ENCODE measurements at regions not wholly inside any gene's neighbourhood (a gene's known extent, or its start where the extent isn't known, plus 50 kb on each side); places are given as distances from the start of the nearest gene placed in this dataset.
A peak's percentile ranks its signal among the peaks of the same experiment; 100 is the strongest.

GRCh38 chr3:180804916-180805315 is 107.6 kb upstream of the FXR1 start:
- no peak for DNase-seq
- peak overlapping the region; percentile 4 for H3K4me3 ChIP-seq
- H3K27ac ChIP-seq: peak overlapping the region; percentile 14

GRCh38 chr3:180808823-180809575 is 103.5 kb upstream of the FXR1 start:
- DNase-seq (no peak), ATAC-seq (peak in 3 of 4 donors; percentile 81 to 89 (median 85))
- peaks cover 28% of the 10 kb centered on the region for H3K4me1 ChIP-seq
- no peaks in the 10 kb centered on the region for H3K9me3 ChIP-seq
- 8 to 15% (median 11%) methylated on average over 1 of the region's 1 CpG for WGBS, 3 donors
- H3K27ac ChIP-seq: peak overlapping the region; percentile 62
- intact Hi-C loops (cut with DNase I): loop anchor here in 1 of 2 donors (5.0 kb wide), 2 partner anchors 58 to 103 kb away; partner anchors contain the start of gene FXR1
- no peaks in the 10 kb centered on the region for H3K27me3 ChIP-seq (ENCODE audit: insufficient read depth in 3 of 3, low read length in 2 of 3)
- no peak overlapping the region for H3K4me3 ChIP-seq
- TF ChIP-seq CTCF (IDR thresholded peaks at IDR 0.05): no peak
- no peaks in the 10 kb centered on the region for H3K36me3 ChIP-seq (ENCODE audit: insufficient read depth in 1 of 2, low read depth in 1 of 2)

More at GRCh38 chr3:180804916-180805315, 107.6 kb upstream of the FXR1 start:
- H3K27me3 ChIP-seq (ENCODE audit: insufficient read depth in 3 of 3, low read length in 2 of 3): no peaks in the 10 kb centered on the region
- peak; percentile 38 to 79 (median 76) for ATAC-seq
- no peaks in the 10 kb centered on the region for H3K36me3 ChIP-seq (ENCODE audit: insufficient read depth in 1 of 2, low read depth in 1 of 2)
- peak; percentile 48 for TF ChIP-seq CTCF (IDR thresholded peaks at IDR 0.05)
- H3K4me1 ChIP-seq: peaks cover 31% of the 10 kb centered on the region
- H3K9me3 ChIP-seq: no peaks in the 10 kb centered on the region
- WGBS, 3 donors: 9 to 11% (median 10%) methylated on average over 6 of the region's 6 CpGs
- intact Hi-C loops (cut with DNase I): loop anchor here (5.0 kb wide), 4 partner anchors 62 to 372 kb away; partner anchors contain the start of genes DNAJC19 (in 1 of the 2) and FXR1 (in 1 of the 2)

GRCh38 chr3:180820400-180820799 is 92.1 kb upstream of the FXR1 start:
- Histone ChIP-seq H3K9me3 (no peaks in the 10 kb centered on the region), H3K27ac (no peak overlapping the region), H3K4me1 (no peaks in the 10 kb centered on the region), H3K36me3 (ENCODE audit: insufficient read depth in 1 of 2, low read depth in 1 of 2) (no peaks in the 10 kb centered on the region), H3K4me3 (no peak overlapping the region), H3K27me3 (ENCODE audit: insufficient read depth in 3 of 3, low read length in 2 of 3) (no peaks in the 10 kb centered on the region)
- no peak for DNase-seq
- ATAC-seq: no peak
- intact Hi-C loops (cut with DNase I): no loop called here
- 89 to 94% (median 92%) methylated on average over 15 of the region's 15 CpGs for WGBS, 3 donors
- no peak for TF ChIP-seq CTCF (IDR thresholded peaks at IDR 0.05)

- WGBS, 3 donors: 86 to 91% (median 90%) methylated on average over 2 of the region's 2 CpGs
- Histone ChIP-seq H3K27ac (no peak overlapping the region), H3K4me3 (no peak overlapping the region), H3K36me3 (ENCODE audit: insufficient read depth in 1 of 2, low read depth in 1 of 2) (no peaks in the 10 kb centered on the region), H3K4me1 (no peaks in the 10 kb centered on the region), H3K9me3 (no peaks in the 10 kb centered on the region), H3K27me3 (ENCODE audit: insufficient read depth in 3 of 3, low read length in 2 of 3) (no peaks in the 10 kb centered on the region)
- DNase-seq (no peak), ATAC-seq (no peak)
- no peak for TF ChIP-seq CTCF (IDR thresholded peaks at IDR 0.05)
- intact Hi-C loops (cut with DNase I): no loop called here
Measured at GRCh38 chr3:180825964-180826363, 86.5 kb upstream of the FXR1 start.

Data from psoas muscle (tissue), 7 donors.